Endodermal cell (in vitro differentiated cells): ENCODE measurements at regions not wholly inside any gene's neighbourhood (a gene's known extent, or its start where the extent isn't known, plus 50 kb on each side); places are given as distances from the start of the nearest gene placed in this dataset.

Experiments used
- DNase-seq: peaks from one replicate; pipeline ENCODE4 v3.0.0-alpha.2; 2017
- H3K27ac ChIP-seq: 2 replicates; pipeline ENCODE4 v1.5.1; 2013; ENCODE audit warnings: mild to moderate bottlenecking, low read depth, low read length, moderate library complexity
- H3K27me3 ChIP-seq: 2 replicates; pipeline ENCODE4 v1.6.1; 2013; ENCODE audit warnings: mild to moderate bottlenecking, low read length, moderate library complexity; ENCODE audit not compliant: insufficient read depth, control insufficient read depth, poor library complexity, severe bottlenecking
- H3K36me3 ChIP-seq: 2 replicates; pipeline ENCODE4 v1.7.0; 2013; ENCODE audit warnings: mild to moderate bottlenecking, low read length, moderate library complexity; ENCODE audit not compliant: control insufficient read depth, insufficient read depth
- H3K4me1 ChIP-seq: one replicate; pipeline ENCODE4 v1.7.0; 2013; ENCODE audit warnings: low read length; ENCODE audit not compliant: control insufficient read depth, insufficient read depth
- H3K4me3 ChIP-seq: 2 replicates; pipeline ENCODE4 v1.5.1; 2013; ENCODE audit warnings: mild to moderate bottlenecking, low read length, moderate library complexity
- H3K9ac ChIP-seq: 2 replicates; pipeline ENCODE4 v1.6.1; 2013; ENCODE audit warnings: mild to moderate bottlenecking, low read length, moderate library complexity; ENCODE audit not compliant: poor library complexity, severe bottlenecking; ENCODE audit errors: extremely low read depth
- H3K9me3 ChIP-seq: 2 replicates; pipeline ENCODE4 v1.6.1; 2013; ENCODE audit warnings: mild to moderate bottlenecking, low read length, moderate library complexity; ENCODE audit not compliant: control insufficient read depth
- H3K27ac Mint-ChIP-seq: 2 replicates; pipeline ENCODE4 v1.8.0; 2020; ENCODE audit warnings: mixed read lengths
- H3K27me3 Mint-ChIP-seq: 2 replicates; pipeline ENCODE4 v1.8.0; 2021; ENCODE audit warnings: mild to moderate bottlenecking, mixed read lengths; ENCODE audit not compliant: insufficient read depth
- H3K36me3 Mint-ChIP-seq: 2 replicates; pipeline ENCODE4 v1.8.0; 2020; ENCODE audit warnings: low read depth, mixed read lengths
- H3K4me1 Mint-ChIP-seq: 2 replicates; pipeline ENCODE4 v1.8.0; 2020; ENCODE audit warnings: mixed read lengths
- H3K4me3 Mint-ChIP-seq: 2 replicates; pipeline ENCODE4 v1.8.0; 2020; ENCODE audit warnings: mild to moderate bottlenecking, moderate library complexity, mixed read lengths
- H3K9me3 Mint-ChIP-seq: 2 replicates; pipeline ENCODE4 v1.8.0; 2020; ENCODE audit warnings: mild to moderate bottlenecking, mixed read lengths
- CTCF ChIP-seq: fragments of 200-600 bp; sonication (generic); conservative IDR thresholded peaks from 2 replicates; pipeline ENCODE4 v1.5.0; 2021; ENCODE audit warnings: antibody characterized with exemption, mild to moderate bottlenecking
- WGBS, 2 experiments: methylation state at CpG; one replicate each; pipeline versions ENCODE4 v1.1.5 to v1.1.7; 2013; ENCODE audit warnings: missing lambda C conversion rate in 2 of 2, mixed read lengths in 1 of 2; ENCODE audit not compliant: insufficient coverage in 1 of 2, insufficient read length in 1 of 2; 5-methylcytosine and 5-hydroxymethylcytosine counted together

DNA sequence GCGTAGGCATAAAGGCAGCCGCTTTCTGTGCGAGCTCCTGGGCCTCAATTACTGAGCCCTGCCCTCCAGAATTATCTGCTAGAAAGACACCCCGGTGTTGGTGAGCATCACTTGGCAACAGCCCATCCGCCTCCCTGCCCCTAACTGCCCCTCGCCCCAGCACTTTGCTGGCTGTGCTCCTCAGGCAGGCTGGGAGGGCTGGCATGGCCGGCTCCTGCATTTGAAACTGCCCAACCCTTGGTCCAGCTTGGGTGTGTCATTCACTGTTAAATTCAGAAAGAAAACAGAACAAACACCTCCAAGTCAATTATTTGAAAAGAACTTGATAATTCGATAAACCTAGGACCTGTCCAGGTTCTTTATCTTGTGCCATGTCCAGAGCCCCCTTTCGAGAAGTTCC, 334.2 kb downstream of the IRX2 start:
- DNase-seq = no peak
- Histone ChIP-seq H3K4me1 (no peaks in the 10 kb centered on the region), H3K9ac (no peak overlapping the region), H3K9me3 (no peaks in the 10 kb centered on the region), H3K27ac (no peak overlapping the region), H3K36me3 (no peaks in the 10 kb centered on the region), H3K27me3 (no peaks in the 10 kb centered on the region), H3K4me3 (no peak overlapping the region)
- Mint-ChIP-seq H3K4me1 (no peaks in the 10 kb centered on the region), H3K4me3 (no peak overlapping the region), H3K9me3 (peaks cover 8% of the 10 kb centered on the region), H3K36me3 (no peaks in the 10 kb centered on the region), H3K27ac (no peak overlapping the region), H3K27me3 (peaks cover 31% of the 10 kb centered on the region)
- WGBS, 2 experiments = 92 to 96% methylated on average over 6 to 9 of the region's 9 CpGs
- TF ChIP-seq CTCF = no peak

DNA sequence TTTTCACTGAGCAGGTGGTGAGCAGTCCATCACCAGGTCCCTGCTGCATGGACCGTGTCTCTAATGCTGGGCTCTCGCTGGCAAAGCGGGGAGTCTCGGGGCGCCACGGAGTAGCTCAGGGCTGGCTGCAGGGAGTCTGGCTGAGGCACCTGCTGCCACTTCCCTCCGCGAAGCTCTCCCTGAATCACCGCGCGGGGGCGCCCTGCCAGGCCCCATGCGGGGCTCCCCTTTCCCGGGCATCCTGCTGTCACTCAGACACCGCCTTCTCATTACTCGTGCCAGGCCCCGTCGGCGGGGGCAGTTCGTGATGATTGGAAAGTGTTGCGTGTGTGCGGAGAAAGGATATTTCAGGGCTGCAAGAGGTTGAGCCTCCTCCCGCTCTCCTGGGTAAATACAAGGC, 335.8 kb downstream of the IRX2 start:
- Histone ChIP-seq H3K4me3 (no peak overlapping the region), H3K27me3 (no peaks in the 10 kb centered on the region), H3K9ac (no peak overlapping the region), H3K27ac (no peak overlapping the region), H3K9me3 (no peaks in the 10 kb centered on the region), H3K4me1 (no peaks in the 10 kb centered on the region), H3K36me3 (no peaks in the 10 kb centered on the region)
- 89 to 92% methylated on average over 18 to 23 of the region's 23 CpGs for WGBS, 2 experiments
- peak; percentile 76 for DNase-seq
- no peaks in the 10 kb centered on the region for H3K36me3 Mint-ChIP-seq
- H3K27me3 Mint-ChIP-seq = peaks cover 31% of the 10 kb centered on the region
- no peaks in the 10 kb centered on the region for H3K4me1 Mint-ChIP-seq
- peak; percentile 71 for TF ChIP-seq CTCF
- H3K9me3 Mint-ChIP-seq = peaks cover 2% of the 10 kb centered on the region
- no peak overlapping the region for H3K4me3 Mint-ChIP-seq
- no peak overlapping the region for H3K27ac Mint-ChIP-seq

GRCh38 chr5:2410451-2410850, 341.0 kb downstream of the IRX2 start:
- no peak overlapping the region for H3K27ac Mint-ChIP-seq
- Histone ChIP-seq H3K36me3 (no peaks in the 10 kb centered on the region), H3K9ac (no peak overlapping the region), H3K4me3 (no peak overlapping the region), H3K27ac (no peak overlapping the region), H3K9me3 (no peaks in the 10 kb centered on the region), H3K27me3 (no peaks in the 10 kb centered on the region), H3K4me1 (no peaks in the 10 kb centered on the region)
- no peaks in the 10 kb centered on the region for H3K36me3 Mint-ChIP-seq
- peaks cover 9% of the 10 kb centered on the region for H3K27me3 Mint-ChIP-seq
- no peaks in the 10 kb centered on the region for H3K4me1 Mint-ChIP-seq
- no peaks in the 10 kb centered on the region for H3K9me3 Mint-ChIP-seq
- no peak for TF ChIP-seq CTCF
- DNase-seq = no peak
- no peak overlapping the region for H3K4me3 Mint-ChIP-seq
- 93 to 94% methylated on average over 5 to 6 of the region's 6 CpGs for WGBS, 2 experiments
